Stimulated activated CD8-positive, alpha-beta memory T cell treated with anti-CD3 and anti-CD28 coated beads, Interleukin-15, amount 100 ng/mL, for 48 hours (primary cell): ENCODE measurements at regions not wholly inside any gene's neighbourhood (a gene's known extent, or its start where the extent isn't known, plus 50 kb on each side); places are given as distances from the start of the nearest gene placed in this dataset.

Experiments used
- DNase-seq, 2 donors: peaks; one replicate each; pipeline ENCODE4 v3.0.0-alpha.2; 2020; ENCODE audit warnings: low read depth in 2 of 2

GRCh38 chr14:101044741-101045140, 141.2 kb upstream of the RTL1 start:
- DNase-seq, result no peak

GRCh38 chr14:101045511-101045910, 142.0 kb upstream of the RTL1 start:
- no peak for DNase-seq

- no peak for DNase-seq
These were observed 142.5 kb upstream of the RTL1 start for GRCh38 chr14:101046071-101046470.

DNA sequence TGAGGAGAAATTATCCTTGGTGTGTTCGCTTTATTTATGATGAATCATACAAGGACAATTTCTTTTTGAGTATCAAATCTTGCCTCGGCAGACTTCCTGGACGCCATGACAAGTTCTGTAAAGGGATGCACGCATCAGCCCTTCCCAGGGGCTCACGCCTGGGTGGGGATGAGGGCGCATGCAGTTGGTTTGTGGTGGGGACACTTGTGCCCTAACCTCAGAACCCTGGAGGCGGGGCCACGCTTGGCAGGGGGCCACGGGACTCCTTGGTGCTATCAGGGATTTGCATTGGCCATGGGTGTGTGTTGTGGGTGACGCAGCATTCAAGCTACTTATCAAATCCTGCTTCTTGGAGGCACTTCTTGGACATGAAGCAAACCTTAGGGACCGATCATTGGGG, 143.8 kb upstream of the RTL1 start:
- DNase-seq, result no peak

- no peak for DNase-seq
These were observed 145.2 kb upstream of the RTL1 start for GRCh38 chr14:101048766-101049165.

DNA sequence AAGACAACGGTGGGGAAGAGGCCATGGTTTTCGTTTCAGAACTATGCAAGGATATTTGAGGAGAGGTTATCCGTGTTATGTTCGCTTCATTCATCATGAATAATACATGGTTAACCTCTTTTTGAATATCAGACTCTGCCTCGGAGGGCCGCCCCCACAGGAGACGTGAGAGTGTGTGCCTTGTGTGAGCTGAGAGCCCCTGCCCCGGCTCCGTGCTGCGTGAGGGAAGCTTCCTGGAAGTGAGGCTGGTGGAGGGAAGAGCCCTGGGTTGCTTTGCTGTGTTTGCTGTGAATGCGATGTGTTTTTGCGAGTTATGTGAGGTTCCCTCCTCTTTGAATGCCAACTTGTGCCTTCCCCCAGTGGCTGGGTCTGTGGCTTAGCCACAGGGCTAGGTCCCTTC, 146.0 kb upstream of the RTL1 start:
- no peak for DNase-seq

DNA sequence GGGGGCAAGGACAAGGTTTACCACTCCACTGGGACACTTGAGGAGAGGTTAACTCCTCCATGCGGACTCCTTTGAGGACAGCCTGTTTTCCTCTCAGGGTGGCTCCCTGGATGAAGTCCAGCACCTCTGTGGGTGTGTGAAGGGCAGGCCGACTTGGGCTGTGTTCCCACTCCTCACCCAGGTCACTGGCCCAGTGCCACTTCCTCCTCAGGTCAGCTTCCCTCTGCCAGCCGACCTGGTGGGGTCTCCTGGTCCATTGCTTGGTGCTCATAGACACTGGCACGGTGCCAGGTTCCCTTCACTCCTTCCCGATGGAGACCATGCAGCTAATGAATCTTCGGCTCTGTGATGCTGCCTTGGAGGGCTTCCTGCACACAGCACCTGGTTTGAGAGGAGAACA, 146.4 kb upstream of the RTL1 start:
- DNase-seq, result no peak

GRCh38 chr14:101050901-101051490, 147.5 kb upstream of the RTL1 start:
- DNase-seq, result no peak

DNA sequence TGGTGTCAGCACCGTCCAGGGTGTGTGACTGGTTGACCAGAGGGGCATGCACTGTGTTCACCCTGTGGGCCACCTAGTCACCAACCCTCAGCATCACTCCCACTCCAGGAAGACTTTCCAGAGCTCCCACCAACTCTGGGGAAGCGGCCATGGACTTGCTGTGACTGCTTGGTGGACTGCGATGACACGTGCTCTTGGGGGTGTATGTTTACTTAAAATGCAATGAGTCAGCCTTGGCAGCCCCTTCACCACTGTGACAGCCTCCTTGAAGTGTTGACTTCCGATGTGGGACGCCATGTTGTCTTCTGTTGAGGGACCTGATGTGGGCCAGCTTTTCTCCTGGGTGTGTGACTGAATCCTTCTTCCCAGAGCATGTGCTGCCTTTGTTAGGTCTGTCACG, 151.1 kb upstream of the RTL1 start:
- DNase-seq, result no peak

- DNase-seq, result no peak
These were observed 151.7 kb upstream of the RTL1 start for GRCh38 chr14:101055106-101055662.

GRCh38 chr14:101055776-101056374, 152.4 kb upstream of the RTL1 start:
- no peak for DNase-seq

GRCh38 chr14:101056446-101056845, 152.9 kb upstream of the RTL1 start:
- no peak for DNase-seq

DNA sequence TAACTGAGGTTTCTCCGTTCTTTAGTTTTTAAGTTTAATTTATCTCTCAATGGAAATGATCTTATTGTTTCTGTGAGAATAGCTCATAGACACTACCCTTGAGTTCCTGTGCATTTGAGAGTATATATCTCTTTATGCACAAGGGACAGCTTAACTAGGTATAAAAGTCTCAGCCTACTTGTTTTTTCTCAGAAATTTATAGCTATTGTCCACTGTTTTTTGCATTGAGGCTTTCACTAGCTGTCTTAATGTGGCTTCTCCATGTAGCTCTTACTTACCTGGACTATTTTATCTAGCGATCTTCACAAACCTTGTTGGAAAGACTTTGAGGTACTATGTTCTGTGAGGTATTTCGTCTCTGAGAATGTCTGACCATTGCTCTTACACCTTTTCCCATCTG, 153.9 kb upstream of the RTL1 start:
- DNase-seq, result no peak

DNA sequence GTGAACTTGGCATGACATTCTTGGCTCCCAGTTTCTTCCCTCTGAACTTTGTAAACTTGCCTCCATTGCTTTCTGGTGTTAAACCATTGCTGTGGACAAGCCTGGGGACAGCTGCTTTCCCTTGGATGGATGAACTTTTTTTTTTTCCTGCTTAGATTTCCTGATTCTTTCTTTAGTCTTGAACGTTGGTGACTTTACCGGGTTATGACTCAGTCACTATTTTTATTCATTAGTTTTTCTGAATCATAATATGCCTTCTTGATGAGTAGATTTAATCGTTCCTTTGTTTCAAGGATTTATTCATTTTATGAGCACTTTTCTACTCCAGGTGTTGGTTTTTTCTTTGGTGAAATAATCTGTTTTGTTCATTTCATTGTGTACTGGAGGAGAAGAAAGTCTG, 155.0 kb upstream of the RTL1 start:
- no peak for DNase-seq

GRCh38 chr14:101060171-101060601, 156.7 kb upstream of the RTL1 start:
- DNase-seq, result no peak

DNA sequence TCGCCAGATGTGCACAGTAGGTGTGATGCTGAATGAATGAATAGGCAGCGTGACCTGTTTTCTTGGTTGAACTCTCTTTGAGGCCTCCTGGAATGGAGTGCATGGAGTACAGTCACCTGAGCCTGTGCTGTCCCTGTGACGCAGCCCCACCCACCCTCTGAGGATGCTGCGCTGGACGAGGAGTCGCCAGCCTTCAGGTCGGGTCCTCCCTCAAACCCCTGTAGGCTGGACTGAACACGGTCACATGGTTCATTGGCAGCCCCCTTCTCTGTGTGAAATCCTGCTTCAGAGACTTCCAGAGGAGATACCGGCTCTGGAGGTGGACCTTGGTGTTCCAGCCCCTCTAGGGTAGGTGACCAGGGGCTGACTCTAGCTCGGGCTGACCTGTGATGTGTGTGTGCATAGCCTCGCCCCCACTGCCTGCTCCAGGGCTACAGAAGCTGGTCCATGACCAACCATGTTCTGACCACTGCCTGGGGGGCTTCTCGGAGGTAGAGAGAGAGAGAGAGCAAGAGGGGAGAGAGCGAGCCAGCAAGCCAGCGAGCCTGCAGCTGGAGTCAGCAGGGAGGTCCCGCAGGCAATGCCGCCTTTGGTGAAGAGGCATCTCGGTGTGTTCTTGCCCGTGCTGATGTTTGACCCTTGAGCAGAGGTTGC, 158.0 kb upstream of the RTL1 start:
- DNase-seq, result no peak

GRCh38 chr14:101062065-101062450, 158.5 kb upstream of the RTL1 start:
- DNase-seq, result no peak

GRCh38 chr14:101062601-101063000, 159.1 kb upstream of the RTL1 start:
- DNase-seq, result no peak

GRCh38 chr14:101063121-101063520, 159.6 kb upstream of the RTL1 start:
- DNase-seq, result no peak

DNA sequence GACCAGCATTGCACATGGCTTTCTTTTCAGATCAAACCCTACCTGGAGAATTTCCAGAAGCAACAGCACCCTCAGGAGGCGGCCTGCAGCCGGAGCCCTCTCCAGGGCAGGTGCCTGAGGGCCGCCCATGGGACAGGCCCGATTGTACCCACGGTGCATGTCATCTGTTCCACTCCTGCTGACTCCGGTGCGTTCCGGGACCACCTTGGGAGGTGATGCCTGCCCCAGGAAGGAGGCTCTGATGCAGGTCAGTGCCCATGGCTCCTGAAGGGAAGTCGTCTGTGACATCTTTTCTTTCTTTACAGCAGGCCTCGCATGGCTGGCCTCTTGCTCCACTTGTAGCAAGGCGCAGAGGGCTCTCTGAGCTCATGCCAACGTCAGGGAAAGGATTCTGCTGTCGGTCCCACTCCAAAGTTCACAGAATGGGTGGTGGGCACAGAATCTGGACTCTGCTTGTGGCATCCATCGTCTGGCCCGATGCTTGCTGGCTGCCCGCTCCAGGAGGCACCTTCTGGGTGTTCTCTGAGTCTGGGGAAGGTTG, 160.7 kb upstream of the RTL1 start:
- DNase-seq, result no peak

GRCh38 chr14:101064718-101065117, 161.2 kb upstream of the RTL1 start:
- no peak for DNase-seq

DNA sequence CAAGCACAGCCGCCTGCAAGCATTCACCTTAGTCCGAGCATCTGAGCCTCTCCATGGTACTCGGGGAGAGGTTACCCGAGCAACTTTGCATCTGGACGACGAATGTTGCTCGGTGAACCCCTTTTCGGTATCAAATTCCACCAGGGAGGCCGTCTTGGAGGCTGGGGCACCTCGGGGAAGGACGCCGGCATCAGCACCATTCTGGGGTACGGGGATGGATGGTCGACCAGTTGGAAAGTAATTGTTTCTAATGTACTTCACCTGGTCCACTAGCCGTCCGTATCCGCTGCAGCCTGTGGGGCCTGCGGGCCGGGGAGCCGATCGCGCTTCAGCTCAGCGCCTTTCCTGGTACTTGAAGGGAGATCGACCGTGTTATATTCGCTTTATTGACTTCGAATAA, 161.7 kb upstream of the RTL1 start:
- no peak for DNase-seq
